H1 (cell line): ENCODE measurements at regions not wholly inside any gene's neighbourhood (a gene's known extent, or its start where the extent isn't known, plus 50 kb on each side); places are given as distances from the start of the nearest gene placed in this dataset.

Experiments used
- BCL11A ChIP-seq, 2 experiments: IDR thresholded peaks; one replicate each; pipeline ENCODE4 v1.6.1; 2011; ENCODE audit warnings: low read depth in 2 of 2, low read length in 2 of 2, mild to moderate bottlenecking in 2 of 2
- EZH2 ChIP-seq: fragments of 200-600 bp; sonication (generic); IDR thresholded peaks from 2 replicates; pipeline ENCODE4 v1.7.1; 2012; ENCODE audit warnings: low read depth, mild to moderate bottlenecking, moderate library complexity, low read length, inconsistent platforms; ENCODE audit not compliant: severe bottlenecking
- RAD21 ChIP-seq, 2 experiments: IDR thresholded peaks in 1 of 2; conservative IDR thresholded peaks in 1 of 2; 2 replicates each; pipeline ENCODE4 v1.6.1; 2011; ENCODE audit warnings: low read depth in 2 of 2, low read length in 2 of 2, improper control_type of control experiment in 1 of 2, inconsistent platforms in 1 of 2, mild to moderate bottlenecking in 1 of 2, moderate library complexity in 1 of 2
- TBP ChIP-seq: IDR thresholded peaks from 2 replicates; pipeline ENCODE4 v1.6.1; 2011; ENCODE audit warnings: low read depth, low read length, improper control_type of control experiment
- TF ChIP-seq, protein P1 (sequence below): IDR thresholded peaks from 2 replicates; pipeline ENCODE4 v1.6.1; 2011; ENCODE audit warnings: low read depth, mild to moderate bottlenecking, low read length; ENCODE audit not compliant: insufficient read depth

DNA sequence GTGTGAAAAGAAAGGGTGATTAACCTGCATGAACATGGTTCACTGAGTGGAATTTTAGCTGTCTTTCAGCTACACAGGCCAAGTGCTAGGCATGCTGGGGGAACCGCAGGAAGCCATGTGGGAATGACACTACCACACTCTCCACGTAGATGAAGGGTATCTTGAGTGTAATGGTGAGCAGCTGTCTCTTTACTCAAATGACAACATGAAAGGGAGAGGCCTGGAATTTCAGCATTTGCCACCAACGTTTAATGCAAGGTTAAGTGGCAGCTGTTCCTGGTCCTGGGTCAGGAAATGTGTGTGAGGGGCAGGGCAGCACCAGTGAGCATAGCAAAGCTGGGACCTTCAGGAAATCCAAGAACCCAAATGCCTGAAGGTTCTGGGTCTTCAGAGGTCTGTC is 588.4 kb downstream of the SLC4A3 start:
- TF ChIP-seq, protein P1, sequence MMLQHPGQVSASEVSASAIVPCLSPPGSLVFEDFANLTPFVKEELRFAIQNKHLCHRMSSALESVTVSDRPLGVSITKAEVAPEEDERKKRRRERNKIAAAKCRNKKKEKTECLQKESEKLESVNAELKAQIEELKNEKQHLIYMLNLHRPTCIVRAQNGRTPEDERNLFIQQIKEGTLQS: no peak
- TF ChIP-seq RAD21 (IDR thresholded peaks at IDR 0.05 in 1 of 2, conservative IDR thresholded peaks at IDR 0.05 in 1 of 2; ENCODE audit: low read depth in 2 of 2, low read length in 2 of 2): no peak
- TF ChIP-seq TBP: no peak
- no peak for TF ChIP-seq EZH2
- TF ChIP-seq BCL11A (IDR thresholded peaks at IDR 0.05; ENCODE audit: low read depth in 2 of 2, low read length in 2 of 2): no peak
